ENCODE measurements at regions not wholly inside any gene's neighbourhood (a gene's known extent, or its start where the extent isn't known, plus 50 kb on each side); places are given as distances from the start of the nearest gene placed in this dataset.

DNA sequence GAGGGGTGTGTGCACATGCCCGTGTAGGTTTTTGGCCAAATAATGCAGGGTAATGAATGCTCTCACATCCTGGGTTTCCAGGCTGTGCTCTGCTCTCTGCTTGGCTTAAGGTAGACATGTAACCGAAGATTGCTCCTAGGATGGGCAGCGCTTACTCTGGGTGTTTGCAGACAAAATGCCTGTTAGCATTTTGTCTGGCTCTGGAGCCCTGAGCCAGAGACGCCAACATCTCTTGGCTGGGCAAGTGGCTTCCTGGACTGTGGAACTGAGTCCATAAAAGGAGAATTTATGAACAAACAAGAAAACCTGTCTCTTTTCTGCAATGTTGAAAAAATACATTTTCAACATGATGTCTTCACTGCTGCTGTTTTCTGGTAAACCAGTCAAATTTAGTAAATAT lies 96.0 kb upstream of the TSPAN2 start:
- TF ChIP-seq, protein P1, sequence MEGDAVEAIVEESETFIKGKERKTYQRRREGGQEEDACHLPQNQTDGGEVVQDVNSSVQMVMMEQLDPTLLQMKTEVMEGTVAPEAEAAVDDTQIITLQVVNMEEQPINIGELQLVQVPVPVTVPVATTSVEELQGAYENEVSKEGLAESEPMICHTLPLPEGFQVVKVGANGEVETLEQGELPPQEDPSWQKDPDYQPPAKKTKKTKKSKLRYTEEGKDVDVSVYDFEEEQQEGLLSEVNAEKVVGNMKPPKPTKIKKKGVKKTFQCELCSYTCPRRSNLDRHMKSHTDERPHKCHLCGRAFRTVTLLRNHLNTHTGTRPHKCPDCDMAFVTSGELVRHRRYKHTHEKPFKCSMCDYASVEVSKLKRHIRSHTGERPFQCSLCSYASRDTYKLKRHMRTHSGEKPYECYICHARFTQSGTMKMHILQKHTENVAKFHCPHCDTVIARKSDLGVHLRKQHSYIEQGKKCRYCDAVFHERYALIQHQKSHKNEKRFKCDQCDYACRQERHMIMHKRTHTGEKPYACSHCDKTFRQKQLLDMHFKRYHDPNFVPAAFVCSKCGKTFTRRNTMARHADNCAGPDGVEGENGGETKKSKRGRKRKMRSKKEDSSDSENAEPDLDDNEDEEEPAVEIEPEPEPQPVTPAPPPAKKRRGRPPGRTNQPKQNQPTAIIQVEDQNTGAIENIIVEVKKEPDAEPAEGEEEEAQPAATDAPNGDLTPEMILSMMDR (IDR thresholded peaks at IDR 0.05): no peak
- TF ChIP-seq EZH2 (IDR thresholded peaks at IDR 0.05) (no peak), EZH2phosphoT487 (IDR thresholded peaks at IDR 0.05) (no peak)

Data from neural progenitor cell (in vitro differentiated cells).